Calu3 (cell line): ENCODE measurements at regions not wholly inside any gene's neighbourhood (a gene's known extent, or its start where the extent isn't known, plus 50 kb on each side); places are given as distances from the start of the nearest gene placed in this dataset.
A peak's percentile ranks its signal among the peaks of the same experiment; 100 is the strongest.
"Not testable (repeated sequence)": the region's sequence is repeated elsewhere in the genome, so short reads cannot be mapped to it uniquely, and the experiment has no call there.

Source experiments
- BruUV-seq: library from RNA; stranded (reverse); fragments of 400-500 nt; replicated peaks from 2 replicates; lab custom pipeline; 2021; lab: Mats Ljungman, UMichigan
- CTCF ChIA-PET: fragments of 300-600 bp; sonication (Branson Sonifier 250); formaldehyde crosslinking; loops from one replicate; lab custom pipeline; 2022; ENCODE audit warnings: antibody characterized with exemption; lab: Charles Lee
- DNase-seq: peaks from one replicate; pipeline ENCODE4 v3.0.0; 2022
- H3K27ac Mint-ChIP-seq: one replicate; pipeline ENCODE4 v1.8.0; 2022; ENCODE audit warnings: mixed read lengths; ENCODE audit not compliant: unreplicated experiment
- H3K27me3 Mint-ChIP-seq: one replicate; pipeline ENCODE4 v1.8.0; 2022; ENCODE audit warnings: mixed read lengths; ENCODE audit not compliant: unreplicated experiment
- H3K36me3 Mint-ChIP-seq: one replicate; pipeline ENCODE4 v1.8.0; 2022; ENCODE audit warnings: mild to moderate bottlenecking, moderate library complexity, mixed read lengths; ENCODE audit not compliant: insufficient read depth, unreplicated experiment
- H3K4me1 Mint-ChIP-seq: one replicate; pipeline ENCODE4 v1.8.0; 2022; ENCODE audit warnings: mild to moderate bottlenecking, low read depth, mixed read lengths; ENCODE audit not compliant: unreplicated experiment
- H3K4me3 Mint-ChIP-seq: one replicate; pipeline ENCODE4 v1.8.0; 2022; ENCODE audit warnings: mild to moderate bottlenecking, low read depth, moderate library complexity, mixed read lengths; ENCODE audit not compliant: unreplicated experiment
- H3K9me3 Mint-ChIP-seq: one replicate; pipeline ENCODE4 v1.8.0; 2022; ENCODE audit warnings: low read depth, mixed read lengths; ENCODE audit not compliant: unreplicated experiment
- CTCF ChIP-seq: fragments of 200-600 bp; IDR thresholded peaks from one replicate; pipeline ENCODE4 v1.8.0; 2022; ENCODE audit warnings: antibody characterized with exemption; ENCODE audit not compliant: unreplicated experiment
- intact Hi-C: fragments of 100-400 bp; cut with micrococcal nuclease; formaldehyde crosslinking; loops from one replicate; pipeline ENCODE4 v1.10.0; 2022; ENCODE audit not compliant: unreplicated experiment

GRCh38 chr14:35956376-35957085, 130.4 kb downstream of the BRMS1L start:
- no peak for DNase-seq
- no peaks in the 10 kb centered on the region for H3K27me3 Mint-ChIP-seq
- no peaks in the 10 kb centered on the region for H3K9me3 Mint-ChIP-seq
- no TSS peak for BruUV-seq
- intact Hi-C loops: loop anchor here (10.0 kb wide), 1 partner anchor 258 kb away; no protein-coding TSS in a partner anchor
- TF ChIP-seq CTCF: no peak
- H3K4me1 Mint-ChIP-seq: peaks cover 14% of the 10 kb centered on the region
- CTCF ChIA-PET: interaction anchor here (0.6 kb wide), 1 partner anchor 29 kb away, joined by 4 read pairs; no protein-coding TSS in a partner anchor
- H3K27ac Mint-ChIP-seq: no peak overlapping the region
- H3K36me3 Mint-ChIP-seq: no peaks in the 10 kb centered on the region
- no peak overlapping the region for H3K4me3 Mint-ChIP-seq

- Mint-ChIP-seq H3K36me3 (no peaks in the 10 kb centered on the region), H3K9me3 (no peaks in the 10 kb centered on the region), H3K27me3 (no peaks in the 10 kb centered on the region), H3K4me1 (peaks cover 13% of the 10 kb centered on the region), H3K27ac (no peak overlapping the region), H3K4me3 (no peak overlapping the region)
- CTCF ChIA-PET: no interaction called here
- intact Hi-C loops: loop anchor here (10.0 kb wide), 1 partner anchor 262 kb away; no protein-coding TSS in a partner anchor
- BruUV-seq: no TSS peak
- DNase-seq: no peak
- TF ChIP-seq CTCF: no peak
Measured at GRCh38 chr14:35952584-35952983, 126.4 kb downstream of the BRMS1L start.

GRCh38 chr14:35949920-35950513, 123.9 kb downstream of the BRMS1L start:
- BruUV-seq: no TSS peak
- DNase-seq: peak; percentile 43
- CTCF ChIA-PET: interaction anchor here (0.6 to 2.3 kb wide), 2 partner anchors 120 to 140 kb away, joined by 4 to 9 read pairs; no protein-coding TSS in a partner anchor
- H3K36me3 Mint-ChIP-seq: no peaks in the 10 kb centered on the region
- no peak overlapping the region for H3K4me3 Mint-ChIP-seq
- no peaks in the 10 kb centered on the region for H3K9me3 Mint-ChIP-seq
- peak overlapping the region; percentile 47 for H3K27ac Mint-ChIP-seq
- H3K27me3 Mint-ChIP-seq: no peaks in the 10 kb centered on the region
- intact Hi-C loops: loop anchor here (10.0 kb wide), 1 partner anchor 265 kb away; no protein-coding TSS in a partner anchor
- peaks cover 13% of the 10 kb centered on the region for H3K4me1 Mint-ChIP-seq
- TF ChIP-seq CTCF: no peak

GRCh38 chr14:35947983-35948382, 121.8 kb downstream of the BRMS1L start:
- H3K4me3 Mint-ChIP-seq, CTCF ChIA-PET, intact Hi-C loops, DNase-seq, H3K27ac Mint-ChIP-seq, H3K36me3 Mint-ChIP-seq, H3K27me3 Mint-ChIP-seq, BruUV-seq, H3K9me3 Mint-ChIP-seq: not testable (repeated sequence)
- H3K4me1 Mint-ChIP-seq: peaks cover 13% of the 10 kb centered on the region
